Natural killer cell treated with Interleukin-12 subunit alpha and Interleukin-12 subunit beta and Interleukin-15 and Interleukin-18, amount 100 ng/mL, for 72 hours (primary cell): ENCODE measurements at regions not wholly inside any gene's neighbourhood (a gene's known extent, or its start where the extent isn't known, plus 50 kb on each side); places are given as distances from the start of the nearest gene placed in this dataset.

Experiments
- ATAC-seq, 2 donors: fragments of 150-1000 bp; cut with Tn5 transposase in 1 of 2; sonication (Bioruptor Pico), chemical (Tn5 transposase) in 1 of 2; 2 replicates each; pipeline ENCODE4 v1.10.0; 2021
- DNase-seq: peaks from one replicate; pipeline ENCODE4 v3.0.0; 2022; ENCODE audit warnings: low spot score
- H3K27ac Mint-ChIP-seq, 2 donors: 1 replicate in 1 of 2; 2 replicates in 1 of 2; pipeline ENCODE4 v1.8.0; 2022; ENCODE audit warnings: mixed read lengths in 2 of 2, mild to moderate bottlenecking in 1 of 2, moderate library complexity in 1 of 2
- H3K27me3 Mint-ChIP-seq, 2 donors: 1 replicate in 1 of 2; 2 replicates in 1 of 2; pipeline ENCODE4 v1.8.0; 2022; ENCODE audit warnings: mixed read lengths in 2 of 2
- H3K36me3 Mint-ChIP-seq: one replicate; pipeline ENCODE4 v1.8.0; 2022; ENCODE audit warnings: mixed read lengths
- H3K4me1 Mint-ChIP-seq, 2 donors: 1 replicate in 1 of 2; 2 replicates in 1 of 2; pipeline ENCODE4 v1.8.0; 2022; ENCODE audit warnings: low read depth in 2 of 2, mixed read lengths in 2 of 2, mild to moderate bottlenecking in 1 of 2
- H3K4me3 Mint-ChIP-seq: one replicate; pipeline ENCODE4 v1.8.0; 2022; ENCODE audit warnings: mixed read lengths
- H3K9me3 Mint-ChIP-seq: 2 replicates; pipeline ENCODE4 v1.8.0; 2022; ENCODE audit warnings: mixed read lengths

DNA sequence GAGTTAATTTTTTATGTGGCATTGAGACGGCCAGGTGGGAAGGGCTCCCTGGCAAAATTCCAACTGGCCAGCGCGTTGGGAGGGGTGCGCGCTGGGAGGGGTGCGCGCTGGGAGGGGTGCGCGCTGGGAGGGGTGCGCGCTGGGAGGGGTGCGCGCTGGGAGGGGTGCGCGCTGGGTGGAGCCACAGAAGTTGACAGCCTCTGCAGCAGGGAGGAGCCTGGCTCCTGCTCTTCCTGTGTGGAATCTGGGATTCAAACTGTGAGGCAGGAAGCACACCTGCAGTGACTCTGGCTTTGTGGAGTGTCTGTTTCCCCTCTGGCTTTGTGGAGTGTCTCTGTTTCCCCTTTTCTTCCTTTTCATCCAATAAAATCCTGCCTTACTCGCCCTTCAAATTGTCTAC, 147.9 kb upstream of the CBLN2 start:
- peaks cover 5% of the 10 kb centered on the region for H3K36me3 Mint-ChIP-seq
- no peak overlapping the region for H3K4me3 Mint-ChIP-seq
- ATAC-seq: no peak

DNA sequence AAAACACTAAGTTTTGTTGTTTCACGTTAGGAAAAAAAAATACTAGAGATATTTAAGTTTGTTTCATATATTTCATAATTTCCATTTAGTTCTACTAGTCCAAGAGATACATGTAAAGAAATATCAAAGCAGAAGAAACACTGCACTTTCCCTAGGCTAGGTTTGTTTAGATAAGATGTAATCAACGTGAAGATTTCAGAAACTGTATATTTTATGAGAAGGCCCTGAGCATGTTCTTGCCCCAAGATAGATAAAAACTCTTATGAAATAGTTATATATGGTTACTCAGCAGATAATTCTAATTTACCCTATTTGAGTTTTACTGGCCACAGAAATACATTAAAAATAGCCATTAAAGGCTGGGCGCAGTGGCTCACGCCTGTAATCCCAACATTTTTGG, 143.6 kb upstream of the CBLN2 start:
- no peak overlapping the region for H3K27ac Mint-ChIP-seq
- H3K36me3 Mint-ChIP-seq: peaks cover under 1% of the 10 kb centered on the region
- DNase-seq (no peak), ATAC-seq (no peak)
- H3K4me3 Mint-ChIP-seq: no peak overlapping the region
- H3K4me1 Mint-ChIP-seq: no peaks in the 10 kb centered on the region
- peaks cover 3% of the 10 kb centered on the region for H3K9me3 Mint-ChIP-seq
- no peaks in the 10 kb centered on the region for H3K27me3 Mint-ChIP-seq

More for the DNA sequence above, 147.9 kb upstream of the CBLN2 start:
- H3K4me1 Mint-ChIP-seq: no peaks in the 10 kb centered on the region
- no peak for DNase-seq
- H3K9me3 Mint-ChIP-seq: peaks cover 3% of the 10 kb centered on the region
- no peaks in the 10 kb centered on the region for H3K27me3 Mint-ChIP-seq
- H3K27ac Mint-ChIP-seq: no peak overlapping the region

DNA sequence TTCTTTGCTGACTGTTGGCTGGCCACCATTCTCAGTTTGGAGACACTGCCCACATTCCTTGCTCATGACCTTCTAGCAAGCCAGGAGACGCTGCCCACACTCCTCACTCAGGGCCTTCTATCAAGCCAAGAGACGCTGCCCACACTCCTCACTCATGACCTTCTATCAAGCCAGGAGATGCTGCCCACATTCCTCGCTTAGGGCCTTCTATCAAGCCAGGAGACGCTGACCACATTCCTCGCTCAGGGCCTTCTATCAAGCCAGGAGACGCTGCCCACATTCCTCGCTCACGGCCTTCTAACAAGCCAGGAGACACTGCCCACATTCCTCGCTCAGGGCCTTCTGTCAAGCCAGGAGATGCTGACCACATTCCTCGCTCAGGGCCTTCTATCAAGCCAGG, 131.3 kb upstream of the CBLN2 start:
- DNase-seq (no peak), ATAC-seq (no peak)
- peaks cover 7% of the 10 kb centered on the region for H3K9me3 Mint-ChIP-seq
- no peaks in the 10 kb centered on the region for H3K4me1 Mint-ChIP-seq
- no peak overlapping the region for H3K27ac Mint-ChIP-seq
- no peak overlapping the region for H3K4me3 Mint-ChIP-seq
- H3K27me3 Mint-ChIP-seq: no peaks in the 10 kb centered on the region
- no peaks in the 10 kb centered on the region for H3K36me3 Mint-ChIP-seq

DNA sequence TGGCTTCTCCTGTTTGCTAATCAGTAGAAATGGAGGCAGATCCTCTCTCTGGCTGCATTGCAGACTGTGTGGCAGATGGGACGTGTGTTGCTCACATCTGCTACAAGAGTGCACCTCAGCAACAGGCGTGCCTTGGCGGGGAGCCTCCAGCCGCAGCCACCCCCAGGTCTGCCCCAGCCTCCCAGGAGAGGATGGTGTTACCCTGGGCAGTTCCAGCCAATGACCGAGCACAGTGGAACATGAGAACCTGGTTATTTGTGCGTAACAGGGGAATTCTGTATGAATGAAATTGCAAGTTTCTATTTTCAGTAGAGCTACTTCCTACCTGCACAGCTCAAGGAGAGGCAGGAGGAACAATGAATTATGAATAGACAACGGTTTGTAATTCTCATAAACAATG, 130.6 kb upstream of the CBLN2 start:
- Mint-ChIP-seq H3K27ac (no peak overlapping the region), H3K4me3 (no peak overlapping the region), H3K9me3 (peaks cover 4% of the 10 kb centered on the region), H3K4me1 (no peaks in the 10 kb centered on the region), H3K36me3 (no peaks in the 10 kb centered on the region), H3K27me3 (no peaks in the 10 kb centered on the region)
- ATAC-seq (no peak), DNase-seq (no peak)

DNA sequence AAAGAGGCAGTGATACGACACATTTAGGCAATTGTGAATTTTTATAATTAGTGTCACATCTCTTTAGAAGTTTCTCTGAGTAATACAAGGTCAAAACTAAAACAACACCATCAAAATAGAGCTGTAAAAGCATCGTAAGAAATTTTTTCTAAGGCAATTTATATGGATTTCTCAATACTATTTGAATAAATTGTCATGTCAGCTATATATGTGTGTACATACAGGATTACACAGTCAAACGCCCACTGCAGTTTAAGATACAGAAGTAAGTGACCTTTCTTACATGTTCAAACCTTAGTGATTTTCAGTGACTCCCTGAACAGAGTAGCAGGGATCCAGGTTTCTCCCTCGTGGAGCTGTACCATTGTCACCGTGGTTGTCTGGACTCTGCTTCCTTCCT, 129.1 kb upstream of the CBLN2 start:
- Mint-ChIP-seq H3K27ac (no peak overlapping the region), H3K36me3 (no peaks in the 10 kb centered on the region), H3K4me3 (no peak overlapping the region), H3K9me3 (no peaks in the 10 kb centered on the region), H3K4me1 (no peaks in the 10 kb centered on the region), H3K27me3 (no peaks in the 10 kb centered on the region)
- no peak for ATAC-seq
- no peak for DNase-seq

- DNase-seq (no peak), ATAC-seq (no peak)
- Mint-ChIP-seq H3K36me3 (no peaks in the 10 kb centered on the region), H3K4me1 (no peaks in the 10 kb centered on the region), H3K27me3 (no peaks in the 10 kb centered on the region), H3K27ac (no peak overlapping the region), H3K4me3 (no peak overlapping the region), H3K9me3 (no peaks in the 10 kb centered on the region)
Measured at GRCh38 chr18:72672364-72673184, 128.4 kb upstream of the CBLN2 start.

GRCh38 chr18:72667932-72668331, 123.8 kb upstream of the CBLN2 start:
- no peak for ATAC-seq
- no peak overlapping the region for H3K27ac Mint-ChIP-seq
- no peaks in the 10 kb centered on the region for H3K27me3 Mint-ChIP-seq
- no peak overlapping the region for H3K4me3 Mint-ChIP-seq
- H3K36me3 Mint-ChIP-seq: no peaks in the 10 kb centered on the region
- DNase-seq: no peak
- peaks cover 8% of the 10 kb centered on the region for H3K9me3 Mint-ChIP-seq
- no peaks in the 10 kb centered on the region for H3K4me1 Mint-ChIP-seq

GRCh38 chr18:72652990-72653593, 109.0 kb upstream of the CBLN2 start:
- ATAC-seq (no peak), DNase-seq (no peak)
- Mint-ChIP-seq H3K9me3 (no peaks in the 10 kb centered on the region), H3K4me1 (no peaks in the 10 kb centered on the region), H3K27me3 (no peaks in the 10 kb centered on the region), H3K27ac (no peak overlapping the region), H3K36me3 (no peaks in the 10 kb centered on the region), H3K4me3 (no peak overlapping the region)

DNA sequence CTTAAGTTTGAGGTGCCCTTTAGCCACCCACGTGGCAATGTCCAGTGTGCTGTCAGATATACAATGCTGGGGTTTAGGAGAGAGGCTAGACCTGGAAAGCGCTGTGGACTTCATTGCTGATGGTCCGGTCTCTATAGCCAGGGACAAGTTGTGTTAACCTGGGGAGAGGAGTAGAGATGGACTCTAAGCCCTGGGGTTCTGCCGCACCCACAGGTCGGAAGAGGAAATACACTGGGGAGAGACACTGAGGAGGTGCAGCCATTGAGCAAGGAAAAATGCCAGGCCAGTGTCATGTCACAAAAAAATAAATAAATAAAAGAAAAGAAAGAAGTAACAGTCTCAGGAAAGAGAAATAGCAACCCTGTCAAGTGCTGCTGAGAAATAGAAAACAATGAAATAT, 106.9 kb upstream of the CBLN2 start:
- Mint-ChIP-seq H3K27ac (no peak overlapping the region), H3K4me1 (no peaks in the 10 kb centered on the region), H3K9me3 (no peaks in the 10 kb centered on the region), H3K36me3 (no peaks in the 10 kb centered on the region), H3K4me3 (no peak overlapping the region), H3K27me3 (no peaks in the 10 kb centered on the region)
- no peak for ATAC-seq
- no peak for DNase-seq

- no peaks in the 10 kb centered on the region for H3K27me3 Mint-ChIP-seq
- ATAC-seq (no peak), DNase-seq (no peak)
- no peak overlapping the region for H3K27ac Mint-ChIP-seq
- no peaks in the 10 kb centered on the region for H3K4me1 Mint-ChIP-seq
- no peak overlapping the region for H3K4me3 Mint-ChIP-seq
- H3K36me3 Mint-ChIP-seq: peaks cover 6% of the 10 kb centered on the region
- peaks cover 4% of the 10 kb centered on the region for H3K9me3 Mint-ChIP-seq
Measured at GRCh38 chr18:72648481-72648960, 104.4 kb upstream of the CBLN2 start.

- H3K27me3 Mint-ChIP-seq: no peaks in the 10 kb centered on the region
- peaks cover 4% of the 10 kb centered on the region for H3K9me3 Mint-ChIP-seq
- ATAC-seq (no peak), DNase-seq (no peak)
- H3K4me1 Mint-ChIP-seq: no peaks in the 10 kb centered on the region
- peaks cover 6% of the 10 kb centered on the region for H3K36me3 Mint-ChIP-seq
- no peak overlapping the region for H3K27ac Mint-ChIP-seq
- H3K4me3 Mint-ChIP-seq: no peak overlapping the region
Measured at GRCh38 chr18:72648079-72648478, 103.9 kb upstream of the CBLN2 start.

- H3K4me3 Mint-ChIP-seq: no peak overlapping the region
- no peaks in the 10 kb centered on the region for H3K4me1 Mint-ChIP-seq
- DNase-seq (no peak), ATAC-seq (no peak)
- peaks cover 7% of the 10 kb centered on the region for H3K9me3 Mint-ChIP-seq
- H3K27ac Mint-ChIP-seq: no peak overlapping the region
- H3K27me3 Mint-ChIP-seq: no peaks in the 10 kb centered on the region
- peaks cover 6% of the 10 kb centered on the region for H3K36me3 Mint-ChIP-seq
Measured at GRCh38 chr18:72640557-72640956, 96.4 kb upstream of the CBLN2 start.

- H3K4me1 Mint-ChIP-seq: no peaks in the 10 kb centered on the region
Measured at GRCh38 chr18:72638376-72638775, 94.2 kb upstream of the CBLN2 start.

DNA sequence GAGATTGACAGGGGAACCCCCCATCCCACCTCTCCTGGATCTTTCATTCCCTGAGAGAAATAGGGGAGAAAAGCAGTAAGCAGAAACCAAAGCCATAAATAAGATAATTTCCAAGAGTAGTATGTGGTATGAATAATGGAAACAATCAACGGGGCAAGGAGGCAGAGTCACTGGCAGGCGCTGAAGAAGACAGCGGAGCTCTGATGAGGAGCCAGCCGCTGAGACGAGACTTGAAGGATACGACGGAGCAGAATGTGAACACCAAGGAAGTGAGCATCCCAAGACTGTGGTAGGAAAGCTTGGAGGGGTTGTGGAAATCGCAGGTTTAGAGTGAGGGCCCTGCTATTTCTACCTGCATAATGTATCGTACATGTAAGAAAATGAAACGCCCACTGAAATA, 93.6 kb upstream of the CBLN2 start:
- H3K36me3 Mint-ChIP-seq: no peaks in the 10 kb centered on the region
- H3K9me3 Mint-ChIP-seq: peaks cover 3% of the 10 kb centered on the region
- DNase-seq: no peak
- no peak for ATAC-seq
- no peaks in the 10 kb centered on the region for H3K27me3 Mint-ChIP-seq
- H3K27ac Mint-ChIP-seq: no peak overlapping the region
- no peaks in the 10 kb centered on the region for H3K4me1 Mint-ChIP-seq
- no peak overlapping the region for H3K4me3 Mint-ChIP-seq

More at GRCh38 chr18:72638376-72638775, 94.2 kb upstream of the CBLN2 start:
- DNase-seq (no peak), ATAC-seq (no peak)
- no peak overlapping the region for H3K27ac Mint-ChIP-seq
- H3K4me3 Mint-ChIP-seq: no peak overlapping the region
- no peaks in the 10 kb centered on the region for H3K36me3 Mint-ChIP-seq
- H3K9me3 Mint-ChIP-seq: peaks cover 3% of the 10 kb centered on the region
- no peaks in the 10 kb centered on the region for H3K27me3 Mint-ChIP-seq
